Fibroblast of pulmonary artery (primary cell): ENCODE measurements at regions not wholly inside any gene's neighbourhood (a gene's known extent, or its start where the extent isn't known, plus 50 kb on each side); places are given as distances from the start of the nearest gene placed in this dataset.

ENCODE experiments used
- DNase-seq: peaks from one replicate; pipeline ENCODE4 v3.0.0-alpha.2; 2010; ENCODE audit warnings: low read depth
- H3K4me3 ChIP-seq: replicated peaks from 2 replicates; pipeline ENCODE4 v1.5.1; 2011; ENCODE audit warnings: low read depth, mild to moderate bottlenecking, control low read depth, low read length, moderate library complexity
- TF ChIP-seq, protein P1 (sequence below): IDR thresholded peaks from 2 replicates; pipeline ENCODE4 v1.5.1; 2011; ENCODE audit warnings: mild to moderate bottlenecking, control low read depth, low read length, inconsistent platforms; ENCODE audit errors: missing control alignments

DNA sequence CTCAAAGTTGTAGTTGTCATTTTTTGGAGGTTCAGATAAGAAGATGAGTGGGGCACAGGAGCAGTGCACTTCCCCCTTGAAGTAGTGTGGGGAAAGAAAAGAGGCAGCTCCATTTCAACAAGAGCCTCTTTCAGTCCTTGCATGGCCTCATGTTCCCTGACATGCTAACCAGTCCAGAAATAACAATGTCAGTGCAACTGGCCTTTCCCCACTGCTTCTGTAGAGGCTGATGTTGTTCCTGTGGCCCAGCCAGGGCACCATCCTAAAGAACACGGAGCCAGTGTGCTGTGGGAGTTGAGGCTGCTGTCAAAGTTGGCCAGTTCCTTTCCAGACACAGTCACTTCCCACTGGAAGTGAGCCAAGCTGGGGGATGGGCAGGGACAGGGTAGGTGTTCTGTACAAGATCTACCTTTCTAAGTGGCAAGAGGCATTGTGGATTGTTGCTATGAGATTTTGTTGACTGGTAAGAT lies 77.7 kb upstream of the SLC38A2 start:
- H3K4me3 ChIP-seq, result no peak overlapping the region
- peak; percentile 54 for DNase-seq
- TF ChIP-seq, protein P1, sequence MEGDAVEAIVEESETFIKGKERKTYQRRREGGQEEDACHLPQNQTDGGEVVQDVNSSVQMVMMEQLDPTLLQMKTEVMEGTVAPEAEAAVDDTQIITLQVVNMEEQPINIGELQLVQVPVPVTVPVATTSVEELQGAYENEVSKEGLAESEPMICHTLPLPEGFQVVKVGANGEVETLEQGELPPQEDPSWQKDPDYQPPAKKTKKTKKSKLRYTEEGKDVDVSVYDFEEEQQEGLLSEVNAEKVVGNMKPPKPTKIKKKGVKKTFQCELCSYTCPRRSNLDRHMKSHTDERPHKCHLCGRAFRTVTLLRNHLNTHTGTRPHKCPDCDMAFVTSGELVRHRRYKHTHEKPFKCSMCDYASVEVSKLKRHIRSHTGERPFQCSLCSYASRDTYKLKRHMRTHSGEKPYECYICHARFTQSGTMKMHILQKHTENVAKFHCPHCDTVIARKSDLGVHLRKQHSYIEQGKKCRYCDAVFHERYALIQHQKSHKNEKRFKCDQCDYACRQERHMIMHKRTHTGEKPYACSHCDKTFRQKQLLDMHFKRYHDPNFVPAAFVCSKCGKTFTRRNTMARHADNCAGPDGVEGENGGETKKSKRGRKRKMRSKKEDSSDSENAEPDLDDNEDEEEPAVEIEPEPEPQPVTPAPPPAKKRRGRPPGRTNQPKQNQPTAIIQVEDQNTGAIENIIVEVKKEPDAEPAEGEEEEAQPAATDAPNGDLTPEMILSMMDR, result no peak

DNA sequence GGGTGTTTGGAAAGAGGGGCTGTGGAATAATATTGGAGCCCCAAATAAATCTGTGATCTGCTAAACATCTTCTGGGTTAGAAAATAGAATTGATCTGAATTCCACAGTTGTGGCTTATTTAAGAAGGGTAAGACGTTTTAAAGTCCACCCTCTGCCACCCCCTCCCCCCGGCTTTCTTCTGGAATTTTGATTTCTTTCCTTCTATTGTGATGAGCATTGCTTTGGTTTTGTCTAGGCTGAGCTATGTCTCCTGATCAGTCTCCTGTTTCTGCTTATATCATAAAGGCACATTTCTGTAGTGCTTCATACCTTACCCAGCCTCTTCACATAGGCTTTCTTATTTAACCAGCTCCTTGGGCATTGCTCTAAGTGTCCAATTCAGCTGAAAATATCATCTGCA lies 77.3 kb upstream of the SLC38A2 start:
- TF ChIP-seq, protein P1, result no peak
- no peak for DNase-seq
- no peak overlapping the region for H3K4me3 ChIP-seq

DNA sequence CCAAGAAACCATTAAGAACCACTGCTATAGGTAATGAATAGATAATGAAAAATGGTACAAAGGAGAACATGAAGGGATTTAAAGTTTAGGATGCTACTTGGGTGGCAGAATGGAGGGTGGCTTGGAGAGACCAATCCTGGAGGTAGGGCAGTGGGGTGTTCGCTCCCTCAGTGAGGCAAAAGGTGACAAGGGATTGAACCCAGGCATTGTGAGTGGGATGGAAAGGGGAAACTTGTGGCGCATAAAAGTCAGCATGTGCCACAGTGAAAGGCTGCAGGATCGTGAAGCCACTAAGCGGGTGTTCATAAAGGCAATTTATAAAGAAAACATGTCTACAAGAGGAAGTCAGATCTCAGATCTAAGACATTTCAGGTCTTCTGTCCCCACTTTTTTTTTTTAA lies 76.7 kb upstream of the SLC38A2 start:
- DNase-seq, result no peak
- no peak overlapping the region for H3K4me3 ChIP-seq
- TF ChIP-seq, protein P1, result no peak

DNA sequence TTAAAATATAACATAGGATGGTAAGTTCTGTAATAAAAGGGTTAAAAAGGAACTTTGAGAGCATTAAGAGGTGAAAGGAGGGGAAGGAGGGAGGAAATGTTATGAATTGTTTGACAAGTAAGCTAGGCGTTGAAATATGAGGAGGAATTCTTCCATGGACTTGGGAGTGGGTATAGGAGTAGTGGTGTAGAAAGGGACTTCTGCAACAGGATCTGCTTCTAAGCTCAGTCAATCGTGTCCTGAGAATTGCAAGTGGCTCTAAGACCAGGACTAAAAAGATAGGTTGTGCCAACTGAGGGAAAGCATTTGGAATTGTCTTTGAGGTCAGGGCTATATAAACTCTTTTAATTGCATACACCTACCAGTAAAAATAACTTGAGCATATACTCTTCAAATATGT lies 74.1 kb upstream of the SLC38A2 start:
- TF ChIP-seq, protein P1, result no peak

DNA sequence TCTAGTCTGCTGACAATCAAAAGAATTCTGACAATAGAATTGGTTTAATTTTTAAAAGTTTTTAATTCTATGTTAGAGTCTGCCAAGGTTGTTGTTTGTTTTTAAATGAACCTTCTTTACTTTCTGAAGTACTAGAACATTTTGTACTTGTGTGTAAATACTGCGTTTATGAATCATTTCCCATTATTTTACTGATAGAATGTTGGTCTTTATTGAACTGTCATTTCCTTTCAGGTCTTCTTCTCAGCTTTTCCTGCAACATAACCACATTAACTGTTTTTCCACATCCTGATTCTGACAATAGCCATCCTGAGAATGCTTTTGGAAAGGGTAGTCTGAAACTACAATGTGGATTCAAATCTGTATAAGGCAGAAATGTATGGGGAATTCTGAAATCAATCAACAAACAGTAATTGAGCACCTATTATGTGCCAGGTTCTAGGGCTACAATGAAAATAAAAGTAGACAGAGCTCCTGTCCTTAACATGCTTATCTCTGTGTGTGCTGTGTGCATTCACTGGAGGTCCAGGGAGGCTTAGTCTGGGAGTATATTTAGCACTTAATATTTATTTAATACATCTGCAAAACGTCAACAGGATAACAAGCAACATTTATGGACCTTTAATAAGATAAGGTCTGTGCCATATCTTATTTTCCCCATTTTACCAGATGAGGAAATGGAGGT lies 73.1 kb upstream of the SLC38A2 start:
- no peak overlapping the region for H3K4me3 ChIP-seq
- TF ChIP-seq, protein P1, result no peak
- DNase-seq, result peak; percentile 63

More for the DNA sequence above, 74.1 kb upstream of the SLC38A2 start:
- H3K4me3 ChIP-seq, result no peak overlapping the region
- DNase-seq, result peak; percentile 50

DNA sequence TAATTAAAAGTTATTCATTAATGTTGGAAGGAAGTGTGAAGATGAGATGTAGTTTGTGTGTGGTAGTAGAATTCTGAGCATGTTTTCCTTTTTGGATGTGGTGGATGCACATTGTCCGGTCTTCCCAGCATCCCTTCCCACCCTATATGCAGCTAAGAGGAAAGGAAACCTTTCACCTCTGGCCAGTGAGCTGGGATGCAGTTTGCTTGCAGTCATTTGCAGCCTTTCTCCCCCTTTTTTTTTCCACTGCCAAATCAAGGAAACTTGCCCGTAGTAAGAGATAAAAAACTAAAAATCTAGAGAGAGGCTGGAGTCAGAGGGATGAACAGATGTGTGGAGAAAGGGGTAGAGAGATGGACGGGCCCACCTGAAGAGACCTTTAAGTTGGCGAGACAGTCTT lies 72.5 kb upstream of the SLC38A2 start:
- no peak overlapping the region for H3K4me3 ChIP-seq
- peak; percentile 44 for DNase-seq
- TF ChIP-seq, protein P1, result no peak
